GM12878 (cell line): ENCODE measurements at regions not wholly inside any gene's neighbourhood (a gene's known extent, or its start where the extent isn't known, plus 50 kb on each side); places are given as distances from the start of the nearest gene placed in this dataset.

Experiments used
- ATAC-seq: fragments of 200-7000 bp; cut with Tn5 transposase; 3 replicates; pipeline ENCODE4 v1.9.1; 2020; ENCODE audit warnings: mild to moderate bottlenecking, moderate library complexity
- BruUV-seq: library from RNA; stranded (reverse); fragments of 400-500 nt; replicated peaks from 2 replicates; lab custom pipeline; 2021; lab: Mats Ljungman, UMichigan
- CTCF ChIA-PET: fragments of 300-600 bp; sonication (Branson Sonifier 250); formaldehyde crosslinking; extraction: SDS; loops from one replicate; lab custom pipeline; 2021; ENCODE audit warnings: inconsistent platforms; lab: Yijun Ruan, JAX
- POLR2A ChIA-PET: fragments of 350-600 bp; formaldehyde crosslinking; extraction: SDS; loops from one replicate; lab custom pipeline; 2021; ENCODE audit warnings: inconsistent platforms; lab: Charles Lee
- RAD21 ChIA-PET: fragments of 300-600 bp; sonication (Branson Sonifier 250); formaldehyde crosslinking; loops from one replicate; lab custom pipeline; 2023; ENCODE audit warnings: antibody characterized with exemption; ENCODE audit not compliant: unreplicated experiment; lab: Charles Lee
- SMC1A ChIA-PET: fragments of 300-600 bp; sonication (Branson Sonifier 250); formaldehyde crosslinking; loops from one replicate; lab custom pipeline; 2023; ENCODE audit not compliant: unreplicated experiment, uncharacterized antibody; lab: Charles Lee
- DNase-seq: peaks from one replicate; pipeline ENCODE4 v3.0.0-alpha.2; 2011; ENCODE audit warnings: low read depth, low spot score
- FAIRE-seq: peaks from 3 replicates; lab custom pipeline; 2011; peaks lifted over from hg19 to GRCh38; lab: Jason Lieb, UNC
- H2AFZ ChIP-seq: 2 replicates; pipeline ENCODE4 v1.6.0; 2011; ENCODE audit warnings: low read depth, low read length, control low read depth; ENCODE audit not compliant: control insufficient read depth
- H3K27ac ChIP-seq: 2 replicates; pipeline ENCODE4 v1.5.1; 2011; ENCODE audit warnings: control low read depth; ENCODE audit not compliant: control insufficient read depth, insufficient read depth
- H3K27me3 ChIP-seq, 2 experiments: replicated peaks in 1 of 2; 2 replicates each; pipeline versions ENCODE4 v1.6.0 to v1.6.1; 2011; ENCODE audit warnings: low read length in 1 of 2; ENCODE audit not compliant: control insufficient read depth in 2 of 2, insufficient read depth in 2 of 2
- H3K36me3 ChIP-seq, 2 experiments: 2 replicates each; pipeline ENCODE4 v1.5.1; 2011; ENCODE audit warnings: low read length in 1 of 2; ENCODE audit not compliant: control insufficient read depth in 2 of 2, insufficient read depth in 2 of 2
- H3K4me1 ChIP-seq: 2 replicates; pipeline ENCODE4 v1.6.1; 2011; ENCODE audit warnings: mild to moderate bottlenecking, low read length, moderate library complexity, mixed read lengths; ENCODE audit not compliant: control insufficient read depth, insufficient read depth
- H3K4me2 ChIP-seq: 2 replicates; pipeline ENCODE4 v1.6.0; 2011; ENCODE audit warnings: control low read depth; ENCODE audit not compliant: control insufficient read depth, insufficient read depth
- H3K4me3 ChIP-seq: fragments of 200-600 bp; sonication (generic); 2 replicates; pipeline ENCODE4 v1.5.1; 2016
- H3K79me2 ChIP-seq: 2 replicates; pipeline ENCODE4 v1.6.0; 2011; ENCODE audit warnings: low read length; ENCODE audit not compliant: control insufficient read depth, insufficient read depth
- H3K9ac ChIP-seq: 2 replicates; pipeline ENCODE4 v1.8.0; 2011; ENCODE audit warnings: low read length, control low read depth, mixed read lengths; ENCODE audit not compliant: control insufficient read depth, insufficient read depth
- H3K9me3 ChIP-seq: replicated peaks from 3 replicates; pipeline ENCODE4 v1.5.1; 2011; ENCODE audit warnings: mild to moderate bottlenecking, low read length; ENCODE audit not compliant: control insufficient read depth, insufficient read depth
- H4K20me1 ChIP-seq: 2 replicates; pipeline ENCODE4 v1.6.0; 2011; ENCODE audit not compliant: control insufficient read depth, insufficient read depth
- ATF3 ChIP-seq: IDR thresholded peaks from 2 replicates; pipeline ENCODE4 v1.6.1; 2011; ENCODE audit warnings: low read depth, mild to moderate bottlenecking, low read length, moderate library complexity, borderline replicate concordance; ENCODE audit errors: extremely low read depth
- BRCA1 ChIP-seq: IDR thresholded peaks from 2 replicates; pipeline ENCODE4 v1.6.1; 2011; ENCODE audit warnings: low read depth, low read length, improper control_type of control experiment
- MLLT1 ChIP-seq: fragments of 450-650 bp; IDR thresholded peaks from 2 replicates; pipeline ENCODE4 v1.6.1; 2016; ENCODE audit warnings: mild to moderate bottlenecking
- PAX5 ChIP-seq: IDR thresholded peaks from 2 replicates; pipeline ENCODE4 v1.6.1; 2011; ENCODE audit warnings: low read depth, low read length, borderline replicate concordance
- PML ChIP-seq: IDR thresholded peaks from 2 replicates; pipeline ENCODE4 v1.6.1; 2012; ENCODE audit warnings: low read length, inconsistent platforms
- RUNX3 ChIP-seq: IDR thresholded peaks from 2 replicates; pipeline ENCODE4 v1.6.1; 2012; ENCODE audit warnings: low read length, inconsistent platforms
- SPI1 ChIP-seq: IDR thresholded peaks from 2 replicates; pipeline ENCODE4 v1.6.1; 2011; ENCODE audit warnings: low read depth, mild to moderate bottlenecking, low read length, moderate library complexity, borderline replicate concordance; ENCODE audit not compliant: insufficient read depth
- SUPT20H ChIP-seq: IDR thresholded peaks from 2 replicates; pipeline ENCODE4 v1.6.1; 2011; ENCODE audit warnings: low read depth, mild to moderate bottlenecking, low read length, moderate library complexity, borderline replicate concordance; ENCODE audit not compliant: control insufficient read depth
- SUZ12 ChIP-seq: fragments of 200-600 bp; sonication (generic); IDR thresholded peaks from one replicate; pipeline ENCODE4 v1.6.1; 2018; ENCODE audit warnings: antibody characterized with exemption, mild to moderate bottlenecking; ENCODE audit not compliant: unreplicated experiment
- WGBS: methylation state at CpG from one replicate; pipeline ENCODE4 v1.1.6; 2016; ENCODE audit warnings: low lambda C conversion rate; ENCODE audit not compliant: insufficient replicate concordance, insufficient coverage; ENCODE audit errors: missing lambda C conversion rate; 5-methylcytosine and 5-hydroxymethylcytosine counted together
- in situ Hi-C: fragments of 300-500 bp; cut with MboI; formaldehyde crosslinking; loops from 9 replicates; pipeline ENCODE4 v1.14.3; 2018; ENCODE audit warnings: mixed read lengths
- intact Hi-C: fragments of 100-400 bp; cut with micrococcal nuclease; formaldehyde crosslinking; loops from one replicate; pipeline ENCODE4 v1.14.2; 2022; ENCODE audit not compliant: unreplicated experiment
- TF ChIP-seq, protein P1 (sequence below): IDR thresholded peaks from 2 replicates; pipeline ENCODE4 v1.6.1; 2012; ENCODE audit warnings: mild to moderate bottlenecking, low read depth, low read length
- TF ChIP-seq, protein P2 (sequence below): IDR thresholded peaks from 2 replicates; pipeline ENCODE4 v1.6.1; 2011; ENCODE audit warnings: borderline replicate concordance, low read depth, mild to moderate bottlenecking, moderate library complexity, low read length; ENCODE audit not compliant: insufficient read depth, poor library complexity, severe bottlenecking

DNA sequence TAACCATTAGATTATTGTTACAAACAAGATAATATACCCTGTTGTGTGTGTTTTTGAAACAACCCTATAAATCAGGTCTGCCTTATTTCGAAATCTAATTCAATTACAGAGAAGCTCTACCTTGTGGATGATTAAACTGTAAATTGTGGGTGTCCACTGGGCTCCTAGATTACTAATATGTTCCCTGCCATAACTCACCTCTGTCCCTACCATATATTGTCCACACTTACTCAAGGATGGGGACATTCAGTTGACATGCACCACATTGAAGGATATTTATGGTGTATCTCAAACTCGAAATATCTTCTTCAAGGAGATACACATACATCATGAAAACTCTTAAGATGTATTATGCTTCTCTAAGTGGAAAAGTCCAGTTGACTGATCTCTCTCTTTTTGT lies 617.6 kb upstream of the EEF2KMT start (continued):
- TF ChIP-seq ATF3 (no peak), PAX5 (no peak), PML (no peak), RUNX3 (no peak), BRCA1 (no peak), SUPT20H (no peak), SPI1 (no peak), SUZ12 (no peak), MLLT1 (no peak)

DNA sequence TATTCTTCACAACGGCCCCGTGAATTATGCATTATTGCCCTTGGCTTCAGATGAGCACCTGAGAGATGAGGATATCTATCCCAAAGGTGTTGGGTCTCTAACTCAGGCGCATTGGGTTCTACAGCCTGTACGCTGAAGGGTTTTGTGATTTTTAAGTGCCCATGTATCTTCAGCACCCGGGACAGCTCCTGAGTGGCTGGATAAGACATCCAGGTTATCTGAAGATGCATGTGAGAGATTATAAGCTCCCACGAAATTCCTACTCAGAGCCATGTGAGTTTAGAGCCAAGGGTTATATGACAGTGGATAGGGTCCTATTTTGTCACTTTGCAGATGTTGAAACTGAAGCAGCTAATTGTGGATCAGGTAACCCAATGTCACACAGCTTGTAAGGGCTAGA lies 612.3 kb upstream of the EEF2KMT start:
- ChIA-PET SMC1A (interaction anchor here (0.6 kb wide), 1 partner anchor 257 kb away, joined by 3 read pairs; no protein-coding TSS in a partner anchor), RAD21 (no interaction called here), CTCF (no interaction called here), POLR2A (no interaction called here)
- no peaks in the 10 kb centered on the region for H3K27me3 ChIP-seq
- in situ Hi-C loops, result no loop called here
- no peaks in the 10 kb centered on the region; the same call in 2 of the 3 replicates for H3K9me3 ChIP-seq
- no peaks in the 10 kb centered on the region for H4K20me1 ChIP-seq
- H3K36me3 ChIP-seq, result no peaks in the 10 kb centered on the region
- H3K27ac ChIP-seq, result no peak overlapping the region
- H3K4me2 ChIP-seq, result no peak overlapping the region
- DNase-seq, result no peak
- intact Hi-C loops, result no loop called here
- H2AFZ ChIP-seq, result no peak overlapping the region
- H3K9ac ChIP-seq, result no peak overlapping the region
- H3K4me1 ChIP-seq, result no peaks in the 10 kb centered on the region
- H3K79me2 ChIP-seq, result no peaks in the 10 kb centered on the region
- no peak for FAIRE-seq
- no peak for ATAC-seq
- no TSS peak for BruUV-seq
- WGBS, result 51% methylated on average over 6 of the region's 6 CpGs
- no peak overlapping the region for H3K4me3 ChIP-seq
- TF ChIP-seq, protein P1, sequence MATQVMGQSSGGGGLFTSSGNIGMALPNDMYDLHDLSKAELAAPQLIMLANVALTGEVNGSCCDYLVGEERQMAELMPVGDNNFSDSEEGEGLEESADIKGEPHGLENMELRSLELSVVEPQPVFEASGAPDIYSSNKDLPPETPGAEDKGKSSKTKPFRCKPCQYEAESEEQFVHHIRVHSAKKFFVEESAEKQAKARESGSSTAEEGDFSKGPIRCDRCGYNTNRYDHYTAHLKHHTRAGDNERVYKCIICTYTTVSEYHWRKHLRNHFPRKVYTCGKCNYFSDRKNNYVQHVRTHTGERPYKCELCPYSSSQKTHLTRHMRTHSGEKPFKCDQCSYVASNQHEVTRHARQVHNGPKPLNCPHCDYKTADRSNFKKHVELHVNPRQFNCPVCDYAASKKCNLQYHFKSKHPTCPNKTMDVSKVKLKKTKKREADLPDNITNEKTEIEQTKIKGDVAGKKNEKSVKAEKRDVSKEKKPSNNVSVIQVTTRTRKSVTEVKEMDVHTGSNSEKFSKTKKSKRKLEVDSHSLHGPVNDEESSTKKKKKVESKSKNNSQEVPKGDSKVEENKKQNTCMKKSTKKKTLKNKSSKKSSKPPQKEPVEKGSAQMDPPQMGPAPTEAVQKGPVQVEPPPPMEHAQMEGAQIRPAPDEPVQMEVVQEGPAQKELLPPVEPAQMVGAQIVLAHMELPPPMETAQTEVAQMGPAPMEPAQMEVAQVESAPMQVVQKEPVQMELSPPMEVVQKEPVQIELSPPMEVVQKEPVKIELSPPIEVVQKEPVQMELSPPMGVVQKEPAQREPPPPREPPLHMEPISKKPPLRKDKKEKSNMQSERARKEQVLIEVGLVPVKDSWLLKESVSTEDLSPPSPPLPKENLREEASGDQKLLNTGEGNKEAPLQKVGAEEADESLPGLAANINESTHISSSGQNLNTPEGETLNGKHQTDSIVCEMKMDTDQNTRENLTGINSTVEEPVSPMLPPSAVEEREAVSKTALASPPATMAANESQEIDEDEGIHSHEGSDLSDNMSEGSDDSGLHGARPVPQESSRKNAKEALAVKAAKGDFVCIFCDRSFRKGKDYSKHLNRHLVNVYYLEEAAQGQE, result peak; percentile 71; the same call in 1 of the 2 replicates
- TF ChIP-seq, protein P2, sequence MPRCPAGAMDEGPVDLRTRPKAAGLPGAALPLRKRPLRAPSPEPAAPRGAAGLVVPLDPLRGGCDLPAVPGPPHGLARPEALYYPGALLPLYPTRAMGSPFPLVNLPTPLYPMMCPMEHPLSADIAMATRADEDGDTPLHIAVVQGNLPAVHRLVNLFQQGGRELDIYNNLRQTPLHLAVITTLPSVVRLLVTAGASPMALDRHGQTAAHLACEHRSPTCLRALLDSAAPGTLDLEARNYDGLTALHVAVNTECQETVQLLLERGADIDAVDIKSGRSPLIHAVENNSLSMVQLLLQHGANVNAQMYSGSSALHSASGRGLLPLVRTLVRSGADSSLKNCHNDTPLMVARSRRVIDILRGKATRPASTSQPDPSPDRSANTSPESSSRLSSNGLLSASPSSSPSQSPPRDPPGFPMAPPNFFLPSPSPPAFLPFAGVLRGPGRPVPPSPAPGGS, result no peak
